SK-N-MC (cell line): ENCODE measurements at regions not wholly inside any gene's neighbourhood (a gene's known extent, or its start where the extent isn't known, plus 50 kb on each side); places are given as distances from the start of the nearest gene placed in this dataset.

Source experiments
- DNase-seq: peaks from one replicate; pipeline ENCODE4 v3.0.0-alpha.2; 2011; ENCODE audit warnings: low read depth, low spot score
- H3K27ac ChIP-seq: fragments of 200-600 bp; sonication (generic); 2 replicates; pipeline ENCODE4 v1.5.1; 2016; ENCODE audit warnings: mixed run types
- H3K36me3 ChIP-seq: fragments of 200-600 bp; sonication (generic); 2 replicates; pipeline ENCODE4 v1.6.1; 2017; ENCODE audit warnings: antibody characterized with exemption, low read length, mixed read lengths; ENCODE audit not compliant: insufficient read depth
- H3K4me3 ChIP-seq: fragments of 200-600 bp; sonication (generic); 2 replicates; pipeline ENCODE4 v1.5.1; 2016
- H3K9ac ChIP-seq: fragments of 200-600 bp; sonication (generic); 2 replicates; pipeline ENCODE4 v1.8.0; 2017; ENCODE audit warnings: mixed run types, mixed read lengths; ENCODE audit not compliant: insufficient read length
- H3K9me3 ChIP-seq: fragments of 200-600 bp; sonication (generic); 2 replicates; pipeline ENCODE4 v1.6.1; 2017; ENCODE audit warnings: low read depth, mild to moderate bottlenecking, antibody characterized with exemption, low read length, moderate library complexity, mixed read lengths
- EZH2 ChIP-seq: fragments of 200-600 bp; sonication (generic); IDR thresholded peaks from one replicate; pipeline ENCODE4 v1.6.1; 2017; ENCODE audit warnings: antibody characterized with exemption
- FOXP2 ChIP-seq: optimal IDR thresholded peaks from 2 replicates; pipeline ENCODE3; 2011; ENCODE audit warnings: mild to moderate bottlenecking, moderate library complexity; ENCODE audit not compliant: insufficient read depth; ENCODE audit errors: extremely low read length, control extremely low read depth
- POLR2AphosphoS5 ChIP-seq: IDR thresholded peaks from 2 replicates; pipeline ENCODE4 v1.6.1; 2012; ENCODE audit warnings: mild to moderate bottlenecking, low read depth, low read length, borderline replicate concordance

- Histone ChIP-seq H3K27ac (no peak overlapping the region), H3K9ac (no peak overlapping the region), H3K4me3 (no peak overlapping the region), H3K9me3 (no peaks in the 10 kb centered on the region), H3K36me3 (no peaks in the 10 kb centered on the region)
- no peak for DNase-seq
- no peak for TF ChIP-seq EZH2
Measured at GRCh38 chr2:129085386-129085785, 766.7 kb upstream of the HS6ST1 start.

GRCh38 chr2:129087133-129087813, 768.6 kb upstream of the HS6ST1 start:
- H3K36me3 ChIP-seq: no peaks in the 10 kb centered on the region
- no peak overlapping the region for H3K9ac ChIP-seq
- H3K9me3 ChIP-seq: no peaks in the 10 kb centered on the region
- H3K27ac ChIP-seq: no peak overlapping the region
- TF ChIP-seq FOXP2 (no peak), EZH2 (no peak), POLR2AphosphoS5 (no peak)
- H3K4me3 ChIP-seq: no peak overlapping the region
- DNase-seq: no peak

GRCh38 chr2:129091620-129092019, 773.0 kb upstream of the HS6ST1 start:
- no peak for DNase-seq
- H3K27ac ChIP-seq: no peak overlapping the region
- H3K36me3 ChIP-seq: no peaks in the 10 kb centered on the region
- no peak overlapping the region for H3K9ac ChIP-seq
- H3K9me3 ChIP-seq: no peaks in the 10 kb centered on the region
- TF ChIP-seq FOXP2: no peak
- TF ChIP-seq POLR2AphosphoS5: no peak
- no peak for TF ChIP-seq EZH2
- H3K4me3 ChIP-seq: no peak overlapping the region

- H3K9me3 ChIP-seq: no peaks in the 10 kb centered on the region
- no peaks in the 10 kb centered on the region for H3K36me3 ChIP-seq
- DNase-seq: no peak
- no peak overlapping the region for H3K9ac ChIP-seq
- no peak for TF ChIP-seq FOXP2
- no peak for TF ChIP-seq EZH2
- no peak for TF ChIP-seq POLR2AphosphoS5
- H3K27ac ChIP-seq: no peak overlapping the region
- H3K4me3 ChIP-seq: no peak overlapping the region
Measured at GRCh38 chr2:129092956-129093355, 774.3 kb upstream of the HS6ST1 start.

GRCh38 chr2:129101186-129101585, 782.5 kb upstream of the HS6ST1 start:
- no peaks in the 10 kb centered on the region for H3K36me3 ChIP-seq
- TF ChIP-seq EZH2 (no peak), FOXP2 (no peak), POLR2AphosphoS5 (no peak)
- H3K9me3 ChIP-seq: no peaks in the 10 kb centered on the region
- H3K9ac ChIP-seq: no peak overlapping the region
- no peak overlapping the region for H3K4me3 ChIP-seq
- no peak for DNase-seq
- H3K27ac ChIP-seq: no peak overlapping the region

- no peaks in the 10 kb centered on the region for H3K9me3 ChIP-seq
- H3K27ac ChIP-seq: no peak overlapping the region
- H3K9ac ChIP-seq: no peak overlapping the region
- H3K36me3 ChIP-seq: no peaks in the 10 kb centered on the region
- DNase-seq: no peak
- H3K4me3 ChIP-seq: no peak overlapping the region
- TF ChIP-seq POLR2AphosphoS5: no peak
Measured at GRCh38 chr2:129103936-129104878, 785.5 kb upstream of the HS6ST1 start.

GRCh38 chr2:129112181-129112580, 793.5 kb upstream of the HS6ST1 start:
- Histone ChIP-seq H3K4me3 (no peak overlapping the region), H3K9ac (no peak overlapping the region), H3K9me3 (no peaks in the 10 kb centered on the region), H3K36me3 (no peaks in the 10 kb centered on the region), H3K27ac (no peak overlapping the region)
- no peak for TF ChIP-seq EZH2
- no peak for TF ChIP-seq POLR2AphosphoS5
- TF ChIP-seq FOXP2: no peak
- no peak for DNase-seq

- Histone ChIP-seq H3K27ac (no peak overlapping the region), H3K4me3 (no peak overlapping the region), H3K36me3 (no peaks in the 10 kb centered on the region), H3K9ac (no peak overlapping the region), H3K9me3 (no peaks in the 10 kb centered on the region)
- no peak for TF ChIP-seq FOXP2
- TF ChIP-seq POLR2AphosphoS5: no peak
- DNase-seq: no peak
Measured at GRCh38 chr2:129113776-129114175, 795.1 kb upstream of the HS6ST1 start.
